ENCODE measurements at regions not wholly inside any gene's neighbourhood (a gene's known extent, or its start where the extent isn't known, plus 50 kb on each side); places are given as distances from the start of the nearest gene placed in this dataset.

DNA sequence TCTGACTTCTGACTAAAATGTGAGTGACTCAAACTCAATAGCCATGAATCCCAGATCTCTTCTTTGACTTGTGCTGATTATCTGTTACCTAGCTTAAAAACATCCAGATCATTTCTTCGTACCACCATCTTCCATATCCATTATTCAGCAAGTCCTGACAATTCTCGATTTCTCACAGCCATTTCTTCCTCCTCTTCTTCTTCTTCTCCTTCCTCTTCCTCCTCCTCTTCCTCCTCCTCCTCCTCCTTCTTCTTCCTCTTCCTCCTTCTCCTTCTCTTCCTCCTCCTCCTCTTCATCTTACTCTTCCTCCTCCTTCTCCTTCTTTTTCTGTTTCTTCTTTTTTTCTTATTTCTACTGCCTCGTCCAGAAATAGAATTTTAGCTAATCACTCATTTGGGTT lies 77.0 kb upstream of the MAP1B start:
- FAIRE-seq (no peak), DNase-seq (ENCODE audit: insufficient read length, low spot score) (no peak)

DNA sequence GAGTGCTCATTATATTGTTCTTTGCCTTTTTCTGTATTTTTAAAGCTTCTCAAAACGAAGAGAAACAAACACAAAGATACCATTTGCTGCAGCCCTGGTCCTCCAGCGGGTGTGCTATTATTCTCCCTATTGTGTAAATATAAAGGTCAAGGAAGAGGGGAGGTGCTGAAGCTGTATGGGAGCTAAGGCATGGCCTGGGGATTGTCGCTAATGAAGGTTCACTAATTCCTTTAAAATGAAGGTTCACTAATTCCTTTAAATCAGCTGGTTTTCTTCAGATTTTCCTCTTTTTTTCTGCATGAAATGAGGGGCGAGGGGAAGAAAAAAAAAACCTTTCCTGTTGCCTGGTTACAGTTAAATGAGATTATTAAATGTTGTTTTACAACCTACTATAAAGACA lies 74.5 kb upstream of the MAP1B start:
- no peak for DNase-seq (ENCODE audit: insufficient read length, low spot score)
- FAIRE-seq = no peak

DNA sequence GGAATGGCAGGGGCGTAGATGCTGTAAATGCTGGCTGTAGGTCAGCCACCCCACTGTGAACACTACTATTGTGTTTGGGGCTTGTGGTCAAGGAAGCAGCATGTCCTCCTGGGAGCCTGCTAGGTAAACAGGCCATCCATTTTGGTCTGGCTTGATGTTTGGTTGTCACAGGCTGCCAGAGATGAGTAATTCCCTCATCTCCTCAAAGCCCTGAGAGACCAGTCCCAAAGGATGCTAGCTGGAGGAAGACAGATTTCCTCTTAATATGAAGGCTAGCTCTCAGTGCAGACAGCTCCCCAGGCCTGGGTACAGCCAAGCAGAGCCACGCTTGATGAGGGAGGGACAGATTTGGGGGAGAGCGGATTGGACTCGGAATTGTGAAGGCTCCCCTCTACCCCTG lies 72.5 kb upstream of the MAP1B start:
- DNase-seq (ENCODE audit: insufficient read length, low spot score) (no peak), FAIRE-seq (no peak)

DNA sequence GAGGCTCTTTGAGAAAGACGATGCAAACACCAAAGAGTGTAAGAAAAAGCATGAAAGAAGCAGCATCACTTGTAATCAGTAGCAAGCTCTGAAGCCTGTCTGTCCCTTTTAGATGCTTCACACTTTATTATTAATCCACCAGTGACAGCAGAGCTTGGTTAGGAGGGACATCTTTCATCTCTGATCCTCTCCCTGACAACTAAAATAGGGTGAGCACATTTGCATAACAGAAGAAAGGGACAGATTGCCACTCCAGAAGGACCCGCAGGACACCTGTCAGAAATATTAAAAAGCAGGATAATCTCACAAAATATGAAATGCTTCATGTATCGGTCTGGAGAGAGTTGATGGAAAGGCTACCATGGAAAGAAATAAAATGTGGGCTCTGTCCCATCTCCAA lies 71.4 kb upstream of the MAP1B start:
- DNase-seq (ENCODE audit: insufficient read length, low spot score) (no peak), FAIRE-seq (no peak)

DNA sequence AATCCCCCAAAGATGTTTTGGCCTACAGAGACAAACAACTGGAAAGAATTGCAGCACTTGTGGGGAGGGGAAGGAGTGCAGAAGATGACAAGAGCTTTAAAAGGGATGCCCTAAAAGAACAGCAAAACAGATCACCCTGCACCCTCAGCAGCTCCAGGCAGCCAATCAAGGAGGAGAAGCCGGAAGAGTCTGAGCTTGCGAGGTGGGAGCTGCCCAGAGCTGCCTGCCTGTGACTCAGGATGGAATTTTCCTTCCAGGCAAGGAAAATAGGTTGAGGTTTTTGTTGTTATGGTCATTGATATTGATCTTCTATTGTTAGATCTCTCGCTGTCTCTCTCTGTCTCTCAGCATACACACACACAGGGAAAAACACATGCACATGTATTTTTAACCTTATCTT lies 70.3 kb upstream of the MAP1B start:
- FAIRE-seq (no peak), DNase-seq (ENCODE audit: insufficient read length, low spot score) (peak; percentile 48)

DNA sequence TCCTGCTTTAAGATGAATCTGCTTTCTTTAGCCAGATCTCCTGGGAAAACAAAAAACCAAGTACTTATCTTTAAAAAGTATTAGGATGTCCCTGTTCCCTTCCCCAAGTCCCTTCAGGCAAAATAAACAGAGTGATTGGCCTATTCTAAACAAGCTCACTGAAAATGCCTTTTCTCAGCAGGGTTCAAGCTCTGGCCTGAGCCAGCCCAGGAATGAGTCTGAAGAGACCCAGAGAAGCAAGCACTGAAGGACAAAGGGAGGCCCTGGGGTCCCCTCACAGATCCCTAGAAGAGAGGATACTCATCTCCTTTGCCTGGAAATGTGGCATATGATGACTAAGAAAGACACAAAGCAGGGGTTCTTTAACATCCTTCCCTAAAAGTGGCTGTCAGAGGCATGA lies 66.8 kb upstream of the MAP1B start:
- no peak for DNase-seq (ENCODE audit: insufficient read length, low spot score)
- no peak for FAIRE-seq

DNA sequence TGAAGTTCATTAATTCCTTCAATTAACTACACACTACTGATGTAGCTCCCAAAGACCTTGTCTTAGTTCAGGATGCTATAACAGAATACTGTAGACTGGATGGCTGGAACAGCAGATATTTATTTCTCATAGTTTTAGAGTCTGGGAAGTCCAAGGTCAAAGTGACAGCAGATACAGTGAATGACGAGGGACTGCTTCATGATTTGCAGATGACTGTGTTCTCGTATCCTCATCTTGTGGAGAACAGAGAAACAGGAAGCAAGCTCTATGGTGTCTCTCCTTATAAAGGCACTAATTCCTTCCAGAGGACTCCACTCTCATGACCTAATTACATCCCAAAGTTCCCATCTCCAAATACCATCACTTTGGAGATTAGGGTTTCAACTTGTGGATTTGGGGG lies 65.6 kb upstream of the MAP1B start:
- FAIRE-seq (no peak), DNase-seq (ENCODE audit: insufficient read length, low spot score) (no peak)

DNA sequence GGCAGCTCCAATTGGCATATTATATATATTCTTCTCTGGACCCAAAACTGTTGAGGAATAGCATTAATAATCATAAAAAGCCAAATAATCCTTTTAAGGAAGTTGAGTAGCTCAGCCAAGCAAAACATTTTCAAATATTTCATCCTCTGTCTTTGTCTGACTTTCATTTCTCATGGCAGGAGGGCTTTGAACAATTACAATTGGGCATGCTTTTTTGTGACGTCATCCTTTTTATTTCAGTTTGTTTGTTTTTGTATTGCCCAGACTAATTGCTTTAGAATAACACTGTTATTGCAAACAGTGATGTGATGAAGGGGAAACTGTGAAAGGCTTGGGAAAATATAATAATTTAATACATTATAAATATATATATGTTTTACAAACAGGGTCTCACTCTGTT lies 65.2 kb upstream of the MAP1B start:
- no peak for FAIRE-seq

DNA sequence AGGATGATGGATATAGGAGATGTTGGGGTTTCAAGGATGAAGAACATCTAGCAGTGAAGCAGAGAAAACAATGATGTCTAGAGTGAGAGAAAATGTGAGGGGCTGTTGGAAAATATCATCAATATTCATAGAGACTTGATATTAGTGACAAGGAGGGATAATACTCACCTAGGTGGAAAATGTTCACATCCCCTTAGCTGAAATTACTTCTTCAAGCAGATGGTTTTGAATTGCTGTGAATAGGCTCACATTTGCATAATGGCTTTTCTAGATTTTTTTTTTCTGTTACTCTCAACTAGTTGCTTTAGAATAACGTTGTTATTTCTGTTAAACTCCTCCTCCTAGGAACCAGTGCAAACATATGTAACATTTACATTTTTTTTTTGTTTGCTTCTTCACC lies 61.6 kb upstream of the MAP1B start:
- no peak for FAIRE-seq
- DNase-seq (ENCODE audit: insufficient read length, low spot score) = no peak

More for the DNA sequence above, 65.2 kb upstream of the MAP1B start:
- DNase-seq (ENCODE audit: insufficient read length, low spot score) = no peak

DNA sequence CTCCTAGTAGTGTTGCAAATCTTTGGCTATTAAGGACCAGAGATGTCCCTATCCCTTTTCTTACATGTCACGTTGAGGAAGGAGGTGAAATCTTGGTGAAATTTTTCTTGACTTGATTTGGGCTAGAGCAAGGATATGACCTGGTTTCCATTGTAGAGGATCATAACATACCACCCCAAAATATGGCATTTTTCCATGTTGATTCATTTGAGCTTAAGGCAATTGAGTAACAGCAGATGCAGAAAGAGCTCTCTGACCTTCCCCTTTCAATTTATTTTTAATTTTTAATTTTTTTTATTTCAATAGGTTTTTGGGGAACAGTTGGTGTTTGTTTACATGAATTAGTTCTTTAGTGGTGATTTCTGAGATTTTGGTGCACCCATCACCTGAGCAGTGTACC lies 61.2 kb upstream of the MAP1B start:
- FAIRE-seq (no peak), DNase-seq (ENCODE audit: insufficient read length, low spot score) (no peak)

DNA sequence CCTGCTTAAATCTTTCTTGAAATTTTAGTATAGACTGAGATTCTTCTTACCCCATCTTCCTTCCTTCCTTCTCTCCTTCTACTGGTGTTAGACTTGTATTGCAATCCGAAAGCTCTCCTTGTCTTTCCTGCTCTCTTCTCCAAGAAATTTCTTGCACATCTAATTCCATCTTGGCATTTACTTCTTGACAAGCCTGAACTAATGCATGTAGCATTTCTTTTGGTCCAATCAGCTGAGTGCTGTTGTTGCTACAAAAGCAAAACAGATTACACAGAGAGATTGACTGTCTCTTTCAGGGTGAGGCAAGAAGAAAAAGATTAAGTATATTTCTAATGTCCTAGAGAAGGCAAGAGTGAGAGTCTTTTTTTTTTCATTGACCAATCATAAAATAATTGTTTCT lies 51.6 kb upstream of the MAP1B start:
- no peak for FAIRE-seq
- no peak for DNase-seq (ENCODE audit: insufficient read length, low spot score)
